GM19468 (cell line): ENCODE measurements at regions not wholly inside any gene's neighbourhood (a gene's known extent, or its start where the extent isn't known, plus 50 kb on each side); places are given as distances from the start of the nearest gene placed in this dataset.

Experiments used
- ATAC-seq: cut with Tn5 transposase; IDR thresholded peaks from one replicate; pipeline ENCODE4 v1.9.1; 2021; ENCODE audit warnings: mild to moderate bottlenecking, moderate library complexity, moderate number of reproducible peaks; ENCODE audit not compliant: unreplicated experiment; ENCODE audit errors: extremely low read depth

- ATAC-seq = no peak
These were observed 829.0 kb upstream of the SALL3 start for GRCh38 chr18:78150590-78150989.

DNA sequence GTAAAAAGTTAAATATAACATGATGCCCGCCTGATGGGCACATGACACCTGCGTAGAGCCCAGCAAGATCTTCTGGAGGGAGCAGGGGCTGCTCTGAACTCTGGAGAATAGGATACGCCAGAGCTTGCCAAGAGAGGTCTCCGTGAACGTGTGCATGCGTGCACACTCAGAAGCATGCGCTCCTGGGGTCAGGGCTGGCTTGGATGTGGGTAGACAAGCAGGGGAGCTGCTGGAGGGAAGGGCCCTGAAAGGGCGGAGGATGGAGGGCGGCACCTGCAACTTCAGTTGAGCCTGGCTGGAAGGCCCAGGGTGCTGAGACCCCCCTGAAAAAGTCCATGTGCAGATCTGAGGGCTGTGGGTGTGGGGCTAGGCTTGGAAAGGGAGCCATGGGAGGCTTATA lies 828.4 kb upstream of the SALL3 start:
- ATAC-seq = no peak

GRCh38 chr18:78151948-78152725 lies 827.5 kb upstream of the SALL3 start:
- ATAC-seq = no peak

- ATAC-seq = no peak
These were observed 826.3 kb upstream of the SALL3 start for GRCh38 chr18:78153362-78153761.

DNA sequence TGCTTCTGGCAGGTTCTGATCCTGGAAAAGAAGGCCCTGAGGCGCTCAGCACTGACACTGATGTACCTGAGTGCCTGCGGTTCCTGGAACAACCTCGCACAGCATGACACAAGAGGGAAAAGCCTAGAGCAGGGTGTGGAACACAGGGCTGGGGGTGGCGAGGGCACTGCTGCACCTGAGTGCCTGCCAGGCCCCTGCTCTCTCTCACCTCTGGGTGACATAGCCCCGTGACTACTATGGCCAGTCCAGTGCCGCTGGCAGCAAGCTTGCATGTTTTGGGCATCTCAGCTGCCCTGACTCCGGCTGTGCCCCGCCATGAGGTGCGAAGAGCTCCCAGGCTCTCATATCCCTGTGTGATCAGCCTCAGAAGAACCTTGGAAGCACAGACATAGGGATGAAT lies 825.2 kb upstream of the SALL3 start:
- ATAC-seq = no peak

DNA sequence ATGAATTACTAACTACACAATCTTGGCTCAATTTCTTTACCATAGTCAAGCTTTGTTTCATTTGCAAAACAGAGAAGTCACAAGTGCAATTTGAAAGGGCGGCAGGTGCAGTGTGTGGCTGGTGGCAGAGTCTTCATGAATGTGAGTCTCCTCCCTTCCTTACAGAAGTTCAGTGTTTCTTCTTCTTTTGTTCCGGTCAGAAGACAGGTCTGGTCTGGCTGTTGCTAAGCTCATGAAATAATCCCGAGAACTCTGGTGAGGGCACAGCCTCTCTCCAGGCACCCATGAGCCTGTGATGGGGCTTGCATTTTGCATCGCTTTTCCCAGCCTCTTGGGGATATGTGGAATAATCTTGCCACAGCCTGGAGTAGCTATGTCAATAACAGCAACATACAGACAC lies 824.8 kb upstream of the SALL3 start:
- no peak for ATAC-seq

- no peak for ATAC-seq
These were observed 823.2 kb upstream of the SALL3 start for GRCh38 chr18:78156466-78156865.

- no peak for ATAC-seq
These were observed 820.7 kb upstream of the SALL3 start for GRCh38 chr18:78158943-78159342.

- no peak for ATAC-seq
These were observed 820.2 kb upstream of the SALL3 start for GRCh38 chr18:78159397-78159796.

DNA sequence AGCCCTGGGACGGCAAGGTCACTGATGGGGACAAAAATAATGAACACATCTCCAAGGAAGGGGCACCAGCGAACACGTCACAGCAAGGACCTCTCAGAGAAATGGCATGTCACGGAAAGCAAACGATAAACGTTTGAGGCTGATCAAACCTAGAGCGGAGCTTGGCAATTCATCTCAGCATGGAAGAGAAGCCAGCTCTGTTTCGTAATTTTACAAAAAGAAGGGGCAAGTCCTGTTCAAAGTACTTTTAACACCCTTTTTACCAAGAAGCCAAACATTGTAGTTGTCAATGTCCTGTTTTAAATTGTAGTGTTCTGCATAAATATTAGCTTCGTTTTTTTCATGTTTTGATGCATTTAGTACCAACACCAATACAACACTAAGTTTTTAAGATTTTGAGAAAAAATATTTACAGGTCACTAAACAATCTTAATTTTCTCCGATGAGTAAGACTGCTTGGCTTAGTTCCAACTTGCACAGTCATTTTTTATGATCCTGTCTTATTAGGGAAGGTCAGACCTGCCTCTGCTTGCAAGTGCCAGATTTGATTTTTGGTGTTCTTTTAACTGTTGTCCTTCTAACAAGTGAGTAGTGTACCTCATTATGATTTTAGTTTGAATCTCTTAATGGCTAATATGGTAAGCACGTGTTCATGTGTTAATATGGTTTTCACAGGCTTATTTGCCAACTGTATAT lies 818.5 kb upstream of the SALL3 start:
- no peak for ATAC-seq

DNA sequence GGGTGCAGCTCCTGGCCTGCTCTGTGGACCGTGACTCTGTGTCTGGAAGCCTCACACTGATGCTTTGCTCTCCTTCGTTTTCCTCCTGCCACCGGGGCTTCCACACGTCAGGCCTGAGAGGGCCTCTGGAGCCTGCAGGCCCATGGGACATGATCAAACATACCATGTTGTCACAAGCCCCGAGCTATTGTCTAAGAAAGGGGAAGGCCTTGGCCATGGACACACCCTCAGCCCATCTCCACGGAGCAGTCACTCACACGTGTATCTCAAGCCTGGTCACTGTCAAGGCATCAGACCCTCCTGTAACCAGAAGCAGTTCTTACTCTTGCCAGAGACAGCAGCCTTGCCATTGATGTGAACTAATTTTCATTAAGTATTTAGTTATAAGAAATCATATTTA lies 814.1 kb upstream of the SALL3 start:
- ATAC-seq = no peak

DNA sequence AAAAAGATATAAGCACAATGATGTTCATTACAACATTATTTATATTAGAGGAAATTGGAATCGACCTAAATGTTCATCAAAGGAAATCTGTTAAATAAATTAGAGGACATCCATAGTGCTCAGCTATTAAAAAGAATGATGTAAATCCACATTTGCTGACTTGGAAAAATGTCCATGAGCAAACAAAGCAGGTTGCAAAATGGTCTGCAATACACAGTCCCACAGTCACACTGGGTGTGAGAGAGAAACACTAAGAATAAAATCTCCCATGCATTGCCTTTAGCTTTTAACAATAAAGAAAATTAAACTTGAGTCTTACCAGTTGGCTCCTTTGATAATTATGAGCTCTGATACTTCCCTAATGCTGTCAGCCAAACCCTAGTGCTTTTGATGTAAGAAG lies 811.1 kb upstream of the SALL3 start:
- no peak for ATAC-seq

DNA sequence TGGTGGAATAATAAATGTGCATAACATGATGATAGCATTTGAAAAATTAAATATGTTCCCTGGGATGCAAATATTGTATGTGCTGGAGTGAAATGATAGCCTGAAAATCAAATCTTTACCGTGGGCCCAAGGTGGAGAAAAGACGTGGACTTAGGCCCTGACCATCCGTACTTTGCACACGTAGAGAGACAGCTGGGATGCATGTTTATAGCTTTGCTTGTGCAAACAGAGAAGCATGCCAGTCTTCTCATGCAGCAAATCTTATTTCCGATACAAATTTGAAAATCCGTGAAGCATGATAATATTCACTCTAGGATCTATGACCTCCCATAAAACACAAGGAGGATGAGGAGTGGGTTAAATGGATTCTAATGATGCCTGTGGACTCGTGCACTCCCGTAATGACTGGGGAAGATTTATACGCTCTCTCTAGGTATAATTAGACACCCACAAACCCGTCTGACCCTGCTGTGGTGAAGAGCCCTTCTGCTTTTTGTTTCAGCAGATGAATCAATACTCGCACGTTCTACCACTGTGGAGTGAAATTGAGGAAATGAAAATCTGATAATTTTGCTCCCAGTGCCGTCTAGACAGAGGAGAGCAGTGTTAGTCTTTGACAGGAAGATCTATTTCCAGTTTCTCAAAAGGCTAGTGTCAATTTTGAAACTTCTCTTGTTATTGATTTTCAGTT lies 810.3 kb upstream of the SALL3 start:
- ATAC-seq = no peak

DNA sequence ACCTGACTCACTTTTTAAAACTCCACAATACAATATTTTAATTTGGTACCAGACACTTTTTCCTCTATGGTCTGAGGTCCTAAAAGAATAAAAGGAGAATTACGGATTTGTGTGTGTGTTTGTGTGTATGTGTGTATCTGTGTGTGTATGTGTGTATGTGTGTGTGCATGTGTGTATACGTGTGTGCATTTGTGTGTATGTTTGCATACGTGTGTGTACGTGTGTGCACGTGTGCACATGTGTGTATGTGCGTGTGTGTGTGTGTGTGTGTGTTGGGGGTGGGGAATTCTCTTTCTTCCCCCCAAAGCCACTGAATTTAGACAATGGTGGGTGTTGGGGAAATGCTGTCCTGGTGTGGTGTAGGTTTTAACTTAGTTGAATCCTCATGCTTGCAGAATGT lies 807.7 kb upstream of the SALL3 start:
- no peak for ATAC-seq

GRCh38 chr18:78174737-78175136 lies 804.9 kb upstream of the SALL3 start:
- no peak for ATAC-seq

- ATAC-seq = no peak
These were observed 800.8 kb upstream of the SALL3 start for GRCh38 chr18:78178812-78179211.

GRCh38 chr18:78180741-78181140 lies 798.9 kb upstream of the SALL3 start:
- no peak for ATAC-seq

GRCh38 chr18:78183815-78184214 lies 795.8 kb upstream of the SALL3 start:
- ATAC-seq = no peak

DNA sequence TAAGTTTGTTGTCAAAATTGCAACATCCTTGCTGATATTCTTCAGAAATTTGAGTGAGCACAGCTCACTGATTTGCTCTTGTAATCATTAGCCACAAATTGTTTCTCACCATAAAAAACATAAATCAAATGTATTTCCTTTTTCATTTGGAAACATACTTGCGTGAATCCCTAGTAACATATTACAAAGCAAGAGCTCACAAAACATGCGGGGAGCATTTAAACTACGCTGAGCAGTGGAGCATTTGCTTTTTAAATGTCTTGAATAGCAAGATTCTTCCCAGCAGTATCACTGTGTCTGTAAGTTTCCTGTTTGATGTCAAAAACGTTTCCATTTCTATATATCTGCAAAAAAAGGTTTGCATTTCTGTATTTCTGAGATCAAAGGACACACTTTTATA lies 788.3 kb upstream of the SALL3 start:
- no peak for ATAC-seq

DNA sequence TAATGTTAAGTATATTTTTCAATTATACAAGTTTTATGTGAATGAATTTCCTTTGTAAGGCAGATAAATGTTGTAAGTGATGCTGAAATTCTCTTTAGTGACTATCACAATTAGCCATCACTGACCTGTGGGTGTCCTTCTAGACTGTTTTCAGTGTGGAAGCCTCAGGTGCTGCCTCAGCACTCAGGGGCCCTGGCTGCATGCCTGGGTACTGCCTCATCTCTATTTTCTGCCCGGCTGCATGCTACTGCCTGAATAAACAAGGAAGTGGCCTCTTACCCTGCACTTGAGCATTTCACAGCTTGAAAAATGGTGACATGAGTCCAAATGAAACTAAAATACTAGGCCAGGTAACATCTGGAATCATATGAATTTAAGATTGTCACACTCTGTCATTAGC lies 787.6 kb upstream of the SALL3 start:
- ATAC-seq = no peak

GRCh38 chr18:78196280-78196679 lies 783.3 kb upstream of the SALL3 start:
- no peak for ATAC-seq
